Nucleus accumbens (tissue), 56 donors: ENCODE measurements at regions not wholly inside any gene's neighbourhood (a gene's known extent, or its start where the extent isn't known, plus 50 kb on each side); places are given as distances from the start of the nearest gene placed in this dataset.
"Not testable (repeated sequence)": the region's sequence is repeated elsewhere in the genome, so short reads cannot be mapped to it uniquely, and the experiment has no call there.

Experiments used
- DNase-seq, 56 donors: peaks; one replicate each; lab custom pipeline; 2025; lab: John Stamatoyannopoulos, UW

- no peak for DNase-seq
Observed at GRCh38 chr21:14629461-14629860, 83.3 kb upstream of the SAMSN1 start.

- not testable (repeated sequence) for DNase-seq
Observed at GRCh38 chr21:14623079-14623478, 77.0 kb upstream of the SAMSN1 start.

- DNase-seq: no peak
Observed at GRCh38 chr21:14620152-14620551, 74.0 kb upstream of the SAMSN1 start.

- no peak for DNase-seq
Observed at GRCh38 chr21:14617871-14618270, 71.8 kb upstream of the SAMSN1 start.

- no peak for DNase-seq
Observed at GRCh38 chr21:14617040-14617393, 70.9 kb upstream of the SAMSN1 start.

- no peak for DNase-seq
Observed at GRCh38 chr21:14616380-14617039, 70.4 kb upstream of the SAMSN1 start.

- no peak for DNase-seq
Observed at GRCh38 chr21:14615359-14615974, 69.4 kb upstream of the SAMSN1 start.

- no peak for DNase-seq
Observed at GRCh38 chr21:14614287-14614686, 68.2 kb upstream of the SAMSN1 start.

- DNase-seq: no peak
Observed at GRCh38 chr21:14613486-14614224, 67.5 kb upstream of the SAMSN1 start.

GRCh38 chr21:14610119-14610518 is 64.0 kb upstream of the SAMSN1 start:
- DNase-seq: not testable (repeated sequence)

GRCh38 chr21:14609274-14609673 is 63.2 kb upstream of the SAMSN1 start:
- DNase-seq: no peak

GRCh38 chr21:14607262-14607661 is 61.1 kb upstream of the SAMSN1 start:
- no peak for DNase-seq

GRCh38 chr21:14603202-14603601 is 57.1 kb upstream of the SAMSN1 start:
- no peak for DNase-seq

- DNase-seq: peak in 1 of 56 donors; percentile 2
Observed at GRCh38 chr21:14602382-14602958, 56.4 kb upstream of the SAMSN1 start.

- DNase-seq: no peak
Observed at GRCh38 chr21:14600569-14601297, 54.6 kb upstream of the SAMSN1 start.

GRCh38 chr21:14598065-14598464 is 52.0 kb upstream of the SAMSN1 start:
- DNase-seq: no peak
